ENCODE measurements at regions not wholly inside any gene's neighbourhood (a gene's known extent, or its start where the extent isn't known, plus 50 kb on each side); places are given as distances from the start of the nearest gene placed in this dataset.

GRCh38 chr10:124162136-124162535 lies 68.7 kb upstream of the CHST15 start:
- intact Hi-C loops (cut with micrococcal nuclease; ENCODE audit: unreplicated experiment): no loop called here
- TF ChIP-seq CTCF (IDR thresholded peaks at IDR 0.05; ENCODE audit: insufficient read depth in 1 of 2, low read depth in 1 of 2, low read length in 1 of 2, severe bottlenecking in 1 of 2, unreplicated experiment in 1 of 2): no peak

GRCh38 chr10:124161601-124162000 lies 68.2 kb upstream of the CHST15 start:
- Histone ChIP-seq H3K4me1 (no peaks in the 10 kb centered on the region), H3K27me3 (replicated peaks; ENCODE audit: control insufficient read depth, insufficient read depth, low read length) (no peaks in the 10 kb centered on the region), H3K4me3 (ENCODE audit: low read depth, low read length) (no peak overlapping the region), H3K9me3 (peaks cover 15% of the 10 kb centered on the region), H3K36me3 (ENCODE audit: control insufficient read depth, insufficient read depth, low read length) (no peaks in the 10 kb centered on the region)
- intact Hi-C loops (cut with micrococcal nuclease; ENCODE audit: unreplicated experiment): no loop called here
- H3K27ac Mint-ChIP-seq (ENCODE audit: unreplicated experiment): no peak overlapping the region
- H3K4me1 Mint-ChIP-seq (ENCODE audit: low read depth, unreplicated experiment): no peaks in the 10 kb centered on the region
- no TSS peak for BruUV-seq (replicated peaks)
- no peak for DNase-seq
- no peak for TF ChIP-seq CTCF (IDR thresholded peaks at IDR 0.05; ENCODE audit: insufficient read depth in 1 of 2, low read depth in 1 of 2, low read length in 1 of 2, severe bottlenecking in 1 of 2, unreplicated experiment in 1 of 2)
- CTCF ChIA-PET: no interaction called here
- no peak overlapping the region for H3K4me3 Mint-ChIP-seq (ENCODE audit: unreplicated experiment)
- H3K27me3 Mint-ChIP-seq (ENCODE audit: insufficient read depth, unreplicated experiment): peaks cover 24% of the 10 kb centered on the region
- H3K9me3 Mint-ChIP-seq (ENCODE audit: unreplicated experiment): peaks cover 8% of the 10 kb centered on the region
- POLR2A ChIA-PET: no interaction called here
- no peaks in the 10 kb centered on the region for H3K36me3 Mint-ChIP-seq (ENCODE audit: insufficient read depth, unreplicated experiment)

More at GRCh38 chr10:124162136-124162535, 68.7 kb upstream of the CHST15 start:
- Histone ChIP-seq H3K36me3 (ENCODE audit: control insufficient read depth, insufficient read depth, low read length) (no peaks in the 10 kb centered on the region), H3K9me3 (peaks cover 9% of the 10 kb centered on the region), H3K4me1 (no peaks in the 10 kb centered on the region), H3K4me3 (ENCODE audit: low read depth, low read length) (no peak overlapping the region), H3K27me3 (replicated peaks; ENCODE audit: control insufficient read depth, insufficient read depth, low read length) (no peaks in the 10 kb centered on the region)
- no peaks in the 10 kb centered on the region for H3K4me1 Mint-ChIP-seq (ENCODE audit: low read depth, unreplicated experiment)
- H3K27me3 Mint-ChIP-seq (ENCODE audit: insufficient read depth, unreplicated experiment): peaks cover 24% of the 10 kb centered on the region
- no TSS peak for BruUV-seq (replicated peaks)
- H3K27ac Mint-ChIP-seq (ENCODE audit: unreplicated experiment): no peak overlapping the region
- DNase-seq: no peak
- ChIA-PET POLR2A (no interaction called here), CTCF (no interaction called here)
- no peaks in the 10 kb centered on the region for H3K36me3 Mint-ChIP-seq (ENCODE audit: insufficient read depth, unreplicated experiment)
- peaks cover 8% of the 10 kb centered on the region for H3K9me3 Mint-ChIP-seq (ENCODE audit: unreplicated experiment)
- H3K4me3 Mint-ChIP-seq (ENCODE audit: unreplicated experiment): no peak overlapping the region

- H3K4me1 ChIP-seq: no peaks in the 10 kb centered on the region
- Mint-ChIP-seq H3K27me3 (ENCODE audit: insufficient read depth, unreplicated experiment) (peaks cover 24% of the 10 kb centered on the region), H3K4me3 (ENCODE audit: unreplicated experiment) (no peak overlapping the region), H3K27ac (ENCODE audit: unreplicated experiment) (no peak overlapping the region), H3K4me1 (ENCODE audit: low read depth, unreplicated experiment) (no peaks in the 10 kb centered on the region), H3K9me3 (ENCODE audit: unreplicated experiment) (peaks cover 8% of the 10 kb centered on the region), H3K36me3 (ENCODE audit: insufficient read depth, unreplicated experiment) (no peaks in the 10 kb centered on the region)
- TF ChIP-seq CTCF (IDR thresholded peaks at IDR 0.05; ENCODE audit: insufficient read depth in 1 of 2, low read depth in 1 of 2, low read length in 1 of 2, severe bottlenecking in 1 of 2, unreplicated experiment in 1 of 2): no peak
- H3K36me3 ChIP-seq (ENCODE audit: control insufficient read depth, insufficient read depth, low read length): no peaks in the 10 kb centered on the region
- ChIA-PET CTCF (no interaction called here), POLR2A (no interaction called here)
- H3K4me3 ChIP-seq (ENCODE audit: low read depth, low read length): no peak overlapping the region
- intact Hi-C loops (cut with micrococcal nuclease; ENCODE audit: unreplicated experiment): no loop called here
- no TSS peak for BruUV-seq (replicated peaks)
- H3K27me3 ChIP-seq (replicated peaks; ENCODE audit: control insufficient read depth, insufficient read depth, low read length): no peaks in the 10 kb centered on the region
- peaks cover 20% of the 10 kb centered on the region for H3K9me3 ChIP-seq
- DNase-seq: no peak
Observed at GRCh38 chr10:124160943-124161582, 67.7 kb upstream of the CHST15 start.
